Testis (tissue), 2 donors: ENCODE measurements at regions not wholly inside any gene's neighbourhood (a gene's known extent, or its start where the extent isn't known, plus 50 kb on each side); places are given as distances from the start of the nearest gene placed in this dataset.

Experiments used
- DNase-seq: peaks from one replicate; pipeline ENCODE4 v3.0.0-alpha.2; 2019
- H3K27ac ChIP-seq, 2 donors: fragments of 200-600 bp; sonication (generic); one replicate each; pipeline ENCODE4 v1.5.1; 2019
- H3K27me3 ChIP-seq: fragments of 200-600 bp; sonication (generic); one replicate; pipeline ENCODE4 v1.5.1; 2019
- H3K36me3 ChIP-seq: fragments of 200-600 bp; sonication (generic); one replicate; pipeline ENCODE4 v1.5.1; 2017; ENCODE audit warnings: low read depth; ENCODE audit errors: missing control alignments
- H3K4me1 ChIP-seq: fragments of 200-600 bp; sonication (generic); one replicate; pipeline ENCODE4 v1.5.1; 2019
- H3K4me3 ChIP-seq, 2 donors: fragments of 200-600 bp; sonication (generic); one replicate each; pipeline ENCODE4 v1.5.1; 2017 to 2019
- H3K9me3 ChIP-seq: fragments of 200-600 bp; sonication (generic); one replicate; pipeline ENCODE4 v1.5.1; 2017
- CTCF ChIP-seq, 3 experiments: fragments of 450-650 bp in 2 of 3; fragments of 200-600 bp in 1 of 3; sonication (generic) in 1 of 3; IDR thresholded peaks; one replicate each; pipeline ENCODE4 v1.5.1; 2016 to 2019; ENCODE audit warnings: antibody characterized with exemption in 3 of 3, mild to moderate bottlenecking in 2 of 3, moderate library complexity in 1 of 3
- POLR2A ChIP-seq: fragments of 450-650 bp; IDR thresholded peaks from one replicate; pipeline ENCODE4 v1.6.1; 2017; ENCODE audit warnings: antibody characterized with exemption, mild to moderate bottlenecking, moderate library complexity
- WGBS, 2 donors: methylation state at CpG; one replicate each; pipeline ENCODE4 v1.1.5; 2018; 5-methylcytosine and 5-hydroxymethylcytosine counted together
- intact Hi-C: fragments of 100-400 bp; cut with DNase I; formaldehyde crosslinking; loops from one replicate; pipeline ENCODE4 v1.15.1; 2023; ENCODE audit warnings: low total_unique reads

GRCh38 chr13:79992111-79992510 is 348.8 kb downstream of the SPRY2 start:
- Histone ChIP-seq H3K27ac (no peak overlapping the region), H3K4me1 (no peaks in the 10 kb centered on the region), H3K27me3 (no peaks in the 10 kb centered on the region), H3K4me3 (no peak overlapping the region), H3K9me3 (no peaks in the 10 kb centered on the region), H3K36me3 (no peaks in the 10 kb centered on the region)
- no peak for DNase-seq
- 98% methylated on average over 1 of the region's 1 CpG for WGBS, 2 donors
- intact Hi-C loops, result no loop called here
- TF ChIP-seq CTCF (IDR thresholded peaks at IDR 0.05) (no peak), POLR2A (no peak)

- 83 to 85% methylated on average over 2 of the region's 2 CpGs for WGBS, 2 donors
- no peaks in the 10 kb centered on the region for H3K36me3 ChIP-seq
- H3K27me3 ChIP-seq, result no peaks in the 10 kb centered on the region
- no peak overlapping the region for H3K4me3 ChIP-seq
- no peak for TF ChIP-seq POLR2A
- TF ChIP-seq CTCF (IDR thresholded peaks at IDR 0.05), result no peak
- no peaks in the 10 kb centered on the region for H3K4me1 ChIP-seq
- no peaks in the 10 kb centered on the region for H3K9me3 ChIP-seq
- intact Hi-C loops, result no loop called here
- no peak overlapping the region for H3K27ac ChIP-seq
- DNase-seq, result no peak
These were observed 350.9 kb downstream of the SPRY2 start for GRCh38 chr13:79990048-79990447.

GRCh38 chr13:79989217-79989661 is 351.7 kb downstream of the SPRY2 start:
- Histone ChIP-seq H3K4me1 (no peaks in the 10 kb centered on the region), H3K27ac (no peak overlapping the region), H3K27me3 (no peaks in the 10 kb centered on the region), H3K4me3 (no peak overlapping the region), H3K9me3 (no peaks in the 10 kb centered on the region), H3K36me3 (no peaks in the 10 kb centered on the region)
- no peak for DNase-seq
- 93 to 94% methylated on average over 3 of the region's 3 CpGs for WGBS, 2 donors
- TF ChIP-seq POLR2A, result no peak
- no peak for TF ChIP-seq CTCF (IDR thresholded peaks at IDR 0.05)
- intact Hi-C loops, result no loop called here

- WGBS, 2 donors, result 73 to 81% methylated on average over 3 of the region's 3 CpGs
- H3K4me1 ChIP-seq, result no peaks in the 10 kb centered on the region
- no peak overlapping the region for H3K4me3 ChIP-seq
- H3K27ac ChIP-seq, result no peak overlapping the region
- no peak for DNase-seq
- H3K36me3 ChIP-seq, result no peaks in the 10 kb centered on the region
- intact Hi-C loops, result no loop called here
- TF ChIP-seq POLR2A, result no peak
- TF ChIP-seq CTCF (IDR thresholded peaks at IDR 0.05), result no peak
- H3K27me3 ChIP-seq, result no peaks in the 10 kb centered on the region
- H3K9me3 ChIP-seq, result no peaks in the 10 kb centered on the region
These were observed 352.4 kb downstream of the SPRY2 start for GRCh38 chr13:79988573-79988972.

- intact Hi-C loops, result no loop called here
These were observed 353.2 kb downstream of the SPRY2 start for GRCh38 chr13:79987761-79988160.

More at GRCh38 chr13:79987761-79988160, 353.2 kb downstream of the SPRY2 start:
- Histone ChIP-seq H3K27ac (no peak overlapping the region), H3K9me3 (no peaks in the 10 kb centered on the region), H3K36me3 (no peaks in the 10 kb centered on the region), H3K4me3 (no peak overlapping the region), H3K27me3 (no peaks in the 10 kb centered on the region), H3K4me1 (no peaks in the 10 kb centered on the region)
- no peak for DNase-seq
- TF ChIP-seq POLR2A (no peak), CTCF (IDR thresholded peaks at IDR 0.05) (no peak)
